Fibroblast of lung (primary cell): ENCODE measurements at regions not wholly inside any gene's neighbourhood (a gene's known extent, or its start where the extent isn't known, plus 50 kb on each side); places are given as distances from the start of the nearest gene placed in this dataset.

ENCODE experiments used
- DNase-seq, 2 donors: peaks; one replicate each; pipeline versions ENCODE4 v3.0.0 to v3.0.0-alpha.2; 2010; ENCODE audit warnings: low read depth in 2 of 2
- H2AFZ ChIP-seq: 2 replicates; pipeline ENCODE4 v1.5.1; 2012; ENCODE audit warnings: low read length, control low read depth, inconsistent platforms
- H3K27ac ChIP-seq: 2 replicates; pipeline ENCODE4 v1.5.1; 2011; ENCODE audit warnings: low read length, control low read depth; ENCODE audit not compliant: insufficient read depth
- H3K27me3 ChIP-seq: 2 replicates; pipeline ENCODE4 v1.5.1; 2011; ENCODE audit warnings: mild to moderate bottlenecking, low read length; ENCODE audit not compliant: control insufficient read depth, insufficient read depth
- H3K36me3 ChIP-seq: 2 replicates; pipeline ENCODE4 v1.5.1; 2011; ENCODE audit warnings: low read length; ENCODE audit not compliant: control insufficient read depth, insufficient read depth
- H3K4me1 ChIP-seq: 2 replicates; pipeline ENCODE4 v1.5.1; 2011; ENCODE audit warnings: low read length; ENCODE audit not compliant: control insufficient read depth, insufficient read depth; ENCODE audit errors: extremely low read depth
- H3K4me2 ChIP-seq: 2 replicates; pipeline ENCODE4 v1.5.1; 2011; ENCODE audit warnings: low read length, control low read depth; ENCODE audit not compliant: insufficient read depth; ENCODE audit errors: extremely low read depth
- H3K4me3 ChIP-seq, 4 experiments: fragments of 200-600 bp in 1 of 4; sonication (generic) in 1 of 4; replicated peaks in 1 of 4; 2 replicates each; pipeline ENCODE4 v1.5.1; 2011 to 2016; ENCODE audit warnings: low read length in 4 of 4, low read depth in 3 of 4, mild to moderate bottlenecking in 3 of 4, control low read depth in 2 of 4, inconsistent platforms in 1 of 4, mixed read lengths in 1 of 4; ENCODE audit not compliant: insufficient read depth in 1 of 4; ENCODE audit errors: control extremely low read depth in 1 of 4
- H3K79me2 ChIP-seq: 2 replicates; pipeline ENCODE4 v1.5.1; 2012; ENCODE audit warnings: mild to moderate bottlenecking, low read length, inconsistent platforms; ENCODE audit not compliant: control insufficient read depth, insufficient read depth
- H3K9ac ChIP-seq: 2 replicates; pipeline ENCODE4 v1.5.1; 2011; ENCODE audit warnings: mild to moderate bottlenecking, low read length, control low read depth; ENCODE audit not compliant: insufficient read depth
- H3K9me3 ChIP-seq: 2 replicates; pipeline ENCODE4 v1.5.1; 2012; ENCODE audit warnings: low read depth, low read length; ENCODE audit not compliant: control insufficient read depth, insufficient read depth
- H4K20me1 ChIP-seq: 2 replicates; pipeline ENCODE4 v1.5.1; 2011; ENCODE audit warnings: low read length; ENCODE audit not compliant: control insufficient read depth, insufficient read depth; ENCODE audit errors: extremely low read depth
- CTCF ChIP-seq, 2 donors: IDR thresholded peaks in 1 of 2; conservative IDR thresholded peaks in 1 of 2; 1 replicate in 1 of 2; 2 replicates in 1 of 2; pipeline ENCODE4 v1.5.1; 2011 to 2012; ENCODE audit warnings: low read length in 2 of 2, control low read depth in 1 of 2, inconsistent platforms in 1 of 2, low read depth in 1 of 2, mild to moderate bottlenecking in 1 of 2
- EZH2 ChIP-seq: IDR thresholded peaks from 2 replicates; pipeline ENCODE4 v1.5.1; 2012; ENCODE audit warnings: low read length, control low read depth, mild to moderate bottlenecking; ENCODE audit errors: missing control alignments

- Histone ChIP-seq H3K9me3 (no peaks in the 10 kb centered on the region), H4K20me1 (no peaks in the 10 kb centered on the region), H3K79me2 (no peaks in the 10 kb centered on the region), H3K4me1 (no peaks in the 10 kb centered on the region), H3K36me3 (no peaks in the 10 kb centered on the region), H3K4me2 (no peak overlapping the region), H3K27ac (no peak overlapping the region), H3K4me3 (no peak overlapping the region), H3K27me3 (no peaks in the 10 kb centered on the region), H3K9ac (no peak overlapping the region), H2AFZ (no peak overlapping the region)
- TF ChIP-seq CTCF (conservative IDR thresholded peaks at IDR 0.05 in 1 of 2, IDR thresholded peaks at IDR 0.05 in 1 of 2; ENCODE audit: low read depth in 1 of 2, low read length in 2 of 2) (no peak), EZH2 (no peak)
- peak in 1 of 2 donors; percentile 28 for DNase-seq
Observed at GRCh38 chr11:81995889-81996288, 737.8 kb downstream of the FAM181B start.

DNA sequence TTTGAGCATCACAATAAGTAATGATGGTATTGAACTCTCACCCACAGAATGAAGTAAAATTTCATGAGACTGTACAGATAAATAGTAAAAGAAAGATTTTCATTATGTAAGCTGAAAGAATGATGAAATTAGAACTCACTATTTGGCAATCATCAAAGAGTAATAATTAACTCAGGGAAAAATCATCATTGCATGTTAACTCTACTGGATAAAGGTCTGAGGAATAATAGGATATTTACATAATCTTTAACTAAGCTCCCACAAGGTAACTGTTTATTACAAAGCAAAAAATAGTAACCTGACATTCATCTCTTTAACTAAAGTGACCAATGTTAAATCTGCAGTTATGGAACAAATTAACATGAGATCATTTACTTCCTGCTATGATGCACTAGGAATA lies 739.9 kb downstream of the FAM181B start:
- Histone ChIP-seq H3K27ac (no peak overlapping the region), H4K20me1 (no peaks in the 10 kb centered on the region), H3K79me2 (no peaks in the 10 kb centered on the region), H3K4me3 (no peak overlapping the region), H3K4me1 (no peaks in the 10 kb centered on the region), H3K36me3 (no peaks in the 10 kb centered on the region), H3K4me2 (no peak overlapping the region), H2AFZ (no peak overlapping the region), H3K9ac (no peak overlapping the region), H3K9me3 (no peaks in the 10 kb centered on the region), H3K27me3 (no peaks in the 10 kb centered on the region)
- TF ChIP-seq CTCF (conservative IDR thresholded peaks at IDR 0.05 in 1 of 2, IDR thresholded peaks at IDR 0.05 in 1 of 2; ENCODE audit: low read depth in 1 of 2, low read length in 2 of 2) (no peak), EZH2 (no peak)
- peak in 1 of 2 donors; percentile 11 for DNase-seq

DNA sequence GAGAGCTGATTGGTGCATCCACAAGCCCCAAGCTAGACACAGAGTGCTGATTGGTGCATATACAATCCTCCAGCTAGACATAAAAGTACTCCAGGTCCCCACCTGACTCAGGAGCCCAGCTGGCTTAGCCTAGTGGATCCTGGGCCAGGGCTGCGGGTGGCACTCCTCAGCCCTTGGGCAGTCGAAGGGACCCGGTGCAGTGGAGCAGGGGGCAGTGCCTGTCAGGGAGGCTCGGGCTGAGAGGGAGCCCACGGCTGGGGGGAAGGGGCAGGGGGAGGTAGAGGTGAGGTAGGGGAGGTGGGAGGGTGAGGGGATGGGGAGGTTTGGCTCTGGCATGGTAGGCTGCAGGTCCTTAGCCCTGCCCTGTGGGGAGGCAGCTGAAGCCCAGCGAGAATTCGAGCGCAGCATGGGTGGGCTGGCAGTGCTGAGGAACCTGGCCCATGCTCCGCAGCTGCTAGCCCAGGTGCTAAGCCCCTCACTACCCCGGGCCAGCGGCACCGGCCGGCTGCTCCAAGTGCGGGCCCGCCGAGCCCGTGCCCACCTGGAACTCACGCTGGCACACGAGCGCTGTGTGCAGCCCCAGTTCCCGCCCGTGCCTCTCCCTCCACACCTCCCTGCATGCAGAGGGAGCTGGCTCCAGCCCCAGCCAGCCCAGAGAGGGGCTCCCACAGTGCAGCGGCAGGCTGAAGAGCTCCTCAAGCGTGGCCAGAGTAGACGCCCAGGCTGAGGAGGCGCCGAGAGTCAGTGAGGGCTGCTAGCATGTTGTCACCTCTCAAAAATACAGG lies 742.8 kb downstream of the FAM181B start:
- no peak overlapping the region for H3K4me2 ChIP-seq
- no peak for DNase-seq
- no peak overlapping the region for H3K9ac ChIP-seq
- no peaks in the 10 kb centered on the region for H3K36me3 ChIP-seq
- H3K4me1 ChIP-seq = no peaks in the 10 kb centered on the region
- H3K4me3 ChIP-seq = no peak overlapping the region
- H3K79me2 ChIP-seq = no peaks in the 10 kb centered on the region
- no peak overlapping the region for H2AFZ ChIP-seq
- no peak overlapping the region for H3K27ac ChIP-seq
- no peaks in the 10 kb centered on the region for H4K20me1 ChIP-seq
- no peaks in the 10 kb centered on the region for H3K9me3 ChIP-seq
- H3K27me3 ChIP-seq = no peaks in the 10 kb centered on the region
- no peak for TF ChIP-seq EZH2
- no peak for TF ChIP-seq CTCF (conservative IDR thresholded peaks at IDR 0.05 in 1 of 2, IDR thresholded peaks at IDR 0.05 in 1 of 2; ENCODE audit: low read depth in 1 of 2, low read length in 2 of 2)
